HEK293 (cell line): ENCODE measurements at regions not wholly inside any gene's neighbourhood (a gene's known extent, or its start where the extent isn't known, plus 50 kb on each side); places are given as distances from the start of the nearest gene placed in this dataset.

Experiments
- ZBTB8A ChIP-seq: fragments of 450-650 bp; formaldehyde crosslinking; IDR thresholded peaks from 2 replicates; pipeline ENCODE4 v1.5.1; 2016; ENCODE audit warnings: missing biosample characterization, missing genetic modification characterization
- ZNF426 ChIP-seq: fragments of 450-650 bp; formaldehyde crosslinking; IDR thresholded peaks from 2 replicates; pipeline ENCODE4 v1.5.1; 2017; ENCODE audit warnings: missing biosample characterization, missing genetic modification characterization, mild to moderate bottlenecking, inconsistent platforms, moderate library complexity

- no peak for TF ChIP-seq ZNF426 (tag by site-specific recombination)
- no peak for TF ChIP-seq ZBTB8A (tag by site-specific recombination)
These were observed 113.7 kb downstream of the GATA6 start for GRCh38 chr18:22283116-22283395.
